Endodermal cell (in vitro differentiated cells): ENCODE measurements at regions not wholly inside any gene's neighbourhood (a gene's known extent, or its start where the extent isn't known, plus 50 kb on each side); places are given as distances from the start of the nearest gene placed in this dataset.
"Not testable (repeated sequence)": the region's sequence is repeated elsewhere in the genome, so short reads cannot be mapped to it uniquely, and the experiment has no call there.

Experiments used
- DNase-seq: peaks from one replicate; pipeline ENCODE4 v3.0.0-alpha.2; 2017
- H3K27ac ChIP-seq: 2 replicates; pipeline ENCODE4 v1.5.1; 2013; ENCODE audit warnings: mild to moderate bottlenecking, low read depth, low read length, moderate library complexity
- H3K27me3 ChIP-seq: 2 replicates; pipeline ENCODE4 v1.6.1; 2013; ENCODE audit warnings: mild to moderate bottlenecking, low read length, moderate library complexity; ENCODE audit not compliant: insufficient read depth, control insufficient read depth, poor library complexity, severe bottlenecking
- H3K36me3 ChIP-seq: 2 replicates; pipeline ENCODE4 v1.7.0; 2013; ENCODE audit warnings: mild to moderate bottlenecking, low read length, moderate library complexity; ENCODE audit not compliant: control insufficient read depth, insufficient read depth
- H3K4me1 ChIP-seq: one replicate; pipeline ENCODE4 v1.7.0; 2013; ENCODE audit warnings: low read length; ENCODE audit not compliant: control insufficient read depth, insufficient read depth
- H3K4me3 ChIP-seq: 2 replicates; pipeline ENCODE4 v1.5.1; 2013; ENCODE audit warnings: mild to moderate bottlenecking, low read length, moderate library complexity
- H3K9ac ChIP-seq: 2 replicates; pipeline ENCODE4 v1.6.1; 2013; ENCODE audit warnings: mild to moderate bottlenecking, low read length, moderate library complexity; ENCODE audit not compliant: poor library complexity, severe bottlenecking; ENCODE audit errors: extremely low read depth
- H3K9me3 ChIP-seq: 2 replicates; pipeline ENCODE4 v1.6.1; 2013; ENCODE audit warnings: mild to moderate bottlenecking, low read length, moderate library complexity; ENCODE audit not compliant: control insufficient read depth
- H3K27ac Mint-ChIP-seq: 2 replicates; pipeline ENCODE4 v1.8.0; 2020; ENCODE audit warnings: mixed read lengths
- H3K27me3 Mint-ChIP-seq: 2 replicates; pipeline ENCODE4 v1.8.0; 2021; ENCODE audit warnings: mild to moderate bottlenecking, mixed read lengths; ENCODE audit not compliant: insufficient read depth
- H3K36me3 Mint-ChIP-seq: 2 replicates; pipeline ENCODE4 v1.8.0; 2020; ENCODE audit warnings: low read depth, mixed read lengths
- H3K4me1 Mint-ChIP-seq: 2 replicates; pipeline ENCODE4 v1.8.0; 2020; ENCODE audit warnings: mixed read lengths
- H3K4me3 Mint-ChIP-seq: 2 replicates; pipeline ENCODE4 v1.8.0; 2020; ENCODE audit warnings: mild to moderate bottlenecking, moderate library complexity, mixed read lengths
- H3K9me3 Mint-ChIP-seq: 2 replicates; pipeline ENCODE4 v1.8.0; 2020; ENCODE audit warnings: mild to moderate bottlenecking, mixed read lengths
- WGBS, 2 experiments: methylation state at CpG; one replicate each; pipeline versions ENCODE4 v1.1.5 to v1.1.7; 2013; ENCODE audit warnings: missing lambda C conversion rate in 2 of 2, mixed read lengths in 1 of 2; ENCODE audit not compliant: insufficient coverage in 1 of 2, insufficient read length in 1 of 2; 5-methylcytosine and 5-hydroxymethylcytosine counted together

DNA sequence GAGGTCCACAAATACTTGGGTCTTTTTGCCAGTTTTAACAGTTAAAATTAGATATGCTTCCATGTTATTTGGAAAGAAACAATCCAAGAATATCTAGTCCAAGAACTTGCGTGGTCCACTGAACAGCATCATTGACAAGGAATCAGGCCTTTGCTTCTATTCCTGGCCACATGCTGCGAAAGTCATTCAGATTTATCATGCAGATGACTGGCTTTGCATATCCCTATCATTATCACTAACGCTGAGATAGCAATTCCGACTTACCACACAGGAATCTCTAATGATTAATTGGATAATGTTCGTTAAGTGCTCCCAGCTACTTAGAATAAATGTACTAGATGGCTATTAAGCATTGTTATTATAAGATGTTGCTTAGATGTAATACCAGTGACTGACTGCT, 51.0 kb upstream of the BDP1 start:
- not testable (repeated sequence) for H3K4me3 Mint-ChIP-seq, H3K4me1 ChIP-seq, H3K27me3 ChIP-seq, H3K9me3 ChIP-seq, H3K36me3 Mint-ChIP-seq, DNase-seq, H3K9me3 Mint-ChIP-seq, H3K27ac Mint-ChIP-seq, H3K9ac ChIP-seq, H3K4me3 ChIP-seq, H3K36me3 ChIP-seq, H3K27ac ChIP-seq
- 72 to 100% methylated on average over 1 to 2 of the region's 5 CpGs for WGBS, 2 experiments
- Mint-ChIP-seq H3K27me3 (peaks cover 37% of the 10 kb centered on the region), H3K4me1 (peaks cover 18% of the 10 kb centered on the region)

DNA sequence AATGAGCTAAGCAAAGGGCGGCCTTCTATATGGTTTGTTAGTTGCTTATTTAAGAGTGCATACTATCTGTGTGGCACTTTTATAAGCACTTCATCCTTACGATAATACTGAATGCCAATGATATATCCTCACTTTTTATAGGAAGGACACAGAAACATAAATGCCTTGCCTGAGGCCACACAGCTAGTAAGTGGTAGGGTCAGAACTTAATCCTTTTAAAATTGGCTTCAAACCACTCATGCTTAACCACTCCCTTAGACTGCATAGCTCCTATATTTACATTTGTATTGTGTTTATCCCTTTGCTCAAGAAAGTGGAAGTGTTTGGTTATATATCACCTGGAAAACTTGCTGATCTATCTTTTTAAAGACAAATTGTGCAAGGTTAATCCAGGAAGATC, 50.5 kb upstream of the BDP1 start:
- H3K27ac ChIP-seq, H3K4me3 ChIP-seq, H3K9ac ChIP-seq, H3K4me3 Mint-ChIP-seq, H3K36me3 Mint-ChIP-seq, H3K27ac Mint-ChIP-seq, H3K9me3 Mint-ChIP-seq, H3K36me3 ChIP-seq, H3K4me1 ChIP-seq, DNase-seq, H3K9me3 ChIP-seq, H3K27me3 ChIP-seq: not testable (repeated sequence)
- 100% methylated on average over 1 of the region's 2 CpGs; no CpG with 5 or more reads in 1 of the 2 experiments for WGBS, 2 experiments
- H3K4me1 Mint-ChIP-seq, result peaks cover 20% of the 10 kb centered on the region
- peaks cover 39% of the 10 kb centered on the region for H3K27me3 Mint-ChIP-seq
